ENCODE measurements at regions not wholly inside any gene's neighbourhood (a gene's known extent, or its start where the extent isn't known, plus 50 kb on each side); places are given as distances from the start of the nearest gene placed in this dataset.

DNA sequence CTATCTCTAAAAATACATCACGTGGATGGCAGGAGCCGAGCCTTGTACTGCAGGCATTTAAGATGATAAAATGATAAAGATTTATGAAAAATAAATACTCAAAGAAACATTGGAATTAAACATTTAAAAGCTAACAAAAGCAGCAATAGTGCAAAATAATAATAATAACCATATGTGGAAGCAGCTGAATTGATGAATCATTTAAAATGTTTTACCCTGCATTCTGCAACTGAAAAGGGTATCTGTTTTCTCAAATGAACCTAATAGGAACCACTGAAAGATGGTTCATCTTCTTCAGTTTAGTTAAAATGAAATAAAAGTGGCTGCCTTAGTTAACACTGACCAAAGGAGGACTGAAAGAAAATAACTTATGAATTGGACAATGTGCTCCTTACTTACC lies 436.1 kb downstream of the TUSC7 start:
- TF ChIP-seq GATA2 (IDR thresholded peaks at IDR 0.05; ENCODE audit: low read depth, low read length) = no peak
- no peak for TF ChIP-seq GATA3 (IDR thresholded peaks at IDR 0.05; ENCODE audit: low read depth, low read length)
